LNCaP clone FGC (cell line): ENCODE measurements at regions not wholly inside any gene's neighbourhood (a gene's known extent, or its start where the extent isn't known, plus 50 kb on each side); places are given as distances from the start of the nearest gene placed in this dataset.
"Not testable (repeated sequence)": the region's sequence is repeated elsewhere in the genome, so short reads cannot be mapped to it uniquely, and the experiment has no call there.

Source experiments
- DNase-seq: peaks from one replicate; pipeline ENCODE4 v3.0.0-alpha.2; 2011; ENCODE audit warnings: low read depth
- H3K4me3 ChIP-seq: 2 replicates; pipeline ENCODE4 v1.5.1; 2011; ENCODE audit warnings: mild to moderate bottlenecking, low read depth, low read length, control low read depth
- TF ChIP-seq, protein P1 (sequence below): IDR thresholded peaks from 2 replicates; pipeline ENCODE4 v1.5.1; 2012; ENCODE audit warnings: mild to moderate bottlenecking; ENCODE audit not compliant: control insufficient read depth, insufficient read depth; ENCODE audit errors: extremely low read depth

DNA sequence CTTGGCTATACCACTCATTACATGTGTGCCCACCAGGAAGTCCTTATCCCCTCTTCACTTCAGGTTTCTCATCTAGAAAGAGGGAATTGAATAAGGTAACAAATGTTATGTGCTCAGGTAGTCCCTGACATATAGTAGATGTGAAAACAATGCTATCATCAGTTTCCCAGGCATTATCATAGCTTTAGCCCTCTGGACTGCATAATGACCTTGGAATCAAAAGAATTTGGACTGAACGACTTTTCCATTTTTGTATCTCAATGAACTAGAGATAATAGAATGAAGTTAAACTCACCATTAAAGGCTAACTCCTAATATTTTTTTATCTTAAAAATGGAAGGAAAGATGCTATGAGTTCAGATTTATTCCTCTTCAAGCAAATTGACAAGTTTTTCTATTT is 304.1 kb upstream of the USP24 start:
- TF ChIP-seq, protein P1, sequence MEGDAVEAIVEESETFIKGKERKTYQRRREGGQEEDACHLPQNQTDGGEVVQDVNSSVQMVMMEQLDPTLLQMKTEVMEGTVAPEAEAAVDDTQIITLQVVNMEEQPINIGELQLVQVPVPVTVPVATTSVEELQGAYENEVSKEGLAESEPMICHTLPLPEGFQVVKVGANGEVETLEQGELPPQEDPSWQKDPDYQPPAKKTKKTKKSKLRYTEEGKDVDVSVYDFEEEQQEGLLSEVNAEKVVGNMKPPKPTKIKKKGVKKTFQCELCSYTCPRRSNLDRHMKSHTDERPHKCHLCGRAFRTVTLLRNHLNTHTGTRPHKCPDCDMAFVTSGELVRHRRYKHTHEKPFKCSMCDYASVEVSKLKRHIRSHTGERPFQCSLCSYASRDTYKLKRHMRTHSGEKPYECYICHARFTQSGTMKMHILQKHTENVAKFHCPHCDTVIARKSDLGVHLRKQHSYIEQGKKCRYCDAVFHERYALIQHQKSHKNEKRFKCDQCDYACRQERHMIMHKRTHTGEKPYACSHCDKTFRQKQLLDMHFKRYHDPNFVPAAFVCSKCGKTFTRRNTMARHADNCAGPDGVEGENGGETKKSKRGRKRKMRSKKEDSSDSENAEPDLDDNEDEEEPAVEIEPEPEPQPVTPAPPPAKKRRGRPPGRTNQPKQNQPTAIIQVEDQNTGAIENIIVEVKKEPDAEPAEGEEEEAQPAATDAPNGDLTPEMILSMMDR, result no peak
- no peak overlapping the region for H3K4me3 ChIP-seq
- DNase-seq, result no peak

- no peak for DNase-seq
- TF ChIP-seq, protein P1, result no peak
- H3K4me3 ChIP-seq, result no peak overlapping the region
Measured at GRCh38 chr1:55517036-55517435, 301.9 kb upstream of the USP24 start.

GRCh38 chr1:55514571-55514970 is 299.4 kb upstream of the USP24 start:
- H3K4me3 ChIP-seq, DNase-seq: not testable (repeated sequence)

DNA sequence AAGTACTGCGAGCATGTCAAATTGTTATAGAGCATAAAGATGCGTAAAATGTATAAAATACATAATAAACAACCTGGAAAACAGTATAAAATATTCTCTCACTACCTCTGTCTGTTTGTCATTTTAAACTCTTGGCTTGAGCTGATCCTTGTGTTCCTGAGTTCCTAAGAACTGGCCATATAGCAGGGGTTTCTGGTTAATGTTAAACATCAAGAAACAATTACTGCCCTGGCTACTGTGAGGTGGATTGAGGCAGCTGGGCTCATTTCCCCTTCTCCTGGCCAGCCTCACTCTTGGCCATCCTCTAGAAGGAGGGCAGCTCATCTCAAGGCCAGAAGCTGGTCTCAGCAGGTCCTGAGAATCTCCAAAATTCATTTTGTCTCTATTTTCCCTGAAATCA is 297.3 kb upstream of the USP24 start:
- TF ChIP-seq, protein P1, result no peak
- no peak for DNase-seq
- H3K4me3 ChIP-seq, result no peak overlapping the region

- no peak overlapping the region for H3K4me3 ChIP-seq
- DNase-seq, result no peak
- TF ChIP-seq, protein P1, result no peak
Measured at GRCh38 chr1:55507578-55507931, 292.4 kb upstream of the USP24 start.

DNA sequence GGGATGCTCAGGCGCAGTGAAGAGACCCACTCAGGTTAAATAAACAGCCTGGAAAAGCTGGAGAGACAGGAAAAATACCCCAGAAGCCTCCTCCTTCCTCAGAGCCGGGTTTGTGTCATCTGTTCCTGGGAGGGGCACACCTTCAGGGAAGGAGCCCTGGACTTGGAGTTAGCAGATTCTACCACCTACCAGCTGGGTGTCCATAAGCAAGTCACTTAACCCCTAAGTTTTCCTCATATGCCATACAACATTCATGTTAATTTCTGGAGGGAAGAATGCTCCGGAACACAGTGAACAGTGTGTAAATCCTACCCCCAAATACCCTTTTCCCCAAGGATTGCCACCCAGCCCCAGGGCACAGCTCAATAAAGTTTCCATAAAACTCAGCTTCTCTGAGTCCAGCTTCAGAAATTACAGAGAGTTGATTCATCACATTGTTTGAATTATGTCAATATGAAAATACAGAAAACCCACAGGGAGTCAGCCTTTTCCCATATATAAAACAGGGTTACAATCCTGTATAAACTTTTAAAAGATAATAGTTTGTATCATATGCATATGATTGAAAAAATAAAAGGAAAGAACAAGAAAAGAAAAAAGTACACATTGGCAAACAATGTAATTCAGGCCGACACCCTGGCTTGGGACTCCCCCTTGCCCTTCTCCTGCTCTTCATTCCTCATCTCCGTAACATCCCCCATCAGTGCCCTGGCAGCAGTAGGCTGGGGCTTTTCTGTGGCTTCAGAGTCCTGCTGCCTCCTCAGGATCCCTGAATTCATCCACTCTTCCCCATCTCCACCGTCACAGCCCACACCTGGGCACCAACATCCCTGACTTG is 291.8 kb upstream of the USP24 start:
- TF ChIP-seq, protein P1, result no peak
- no peak for DNase-seq
- H3K4me3 ChIP-seq, result no peak overlapping the region

DNA sequence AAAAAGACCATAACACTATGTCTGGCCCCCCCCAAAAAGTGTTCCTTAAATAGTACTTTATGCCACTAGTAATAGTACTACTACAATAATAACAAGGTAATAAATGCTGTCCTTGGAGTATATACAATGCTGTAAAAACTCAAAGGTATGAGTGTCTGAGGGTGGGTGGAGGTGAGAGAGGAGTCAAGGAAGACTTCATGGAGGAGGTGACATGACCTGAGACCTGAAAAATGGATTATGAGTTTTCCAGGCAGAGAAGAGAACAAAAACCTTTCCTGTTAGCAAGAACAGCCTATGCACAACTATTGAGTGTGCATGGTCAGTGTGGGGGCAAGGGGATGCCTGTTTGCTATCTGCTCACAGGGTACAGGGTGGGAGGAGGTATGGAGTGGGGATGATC is 290.2 kb upstream of the USP24 start:
- DNase-seq, result no peak
- H3K4me3 ChIP-seq, result no peak overlapping the region
- TF ChIP-seq, protein P1, result no peak
